22Rv1 (cell line): ENCODE measurements at regions not wholly inside any gene's neighbourhood (a gene's known extent, or its start where the extent isn't known, plus 50 kb on each side); places are given as distances from the start of the nearest gene placed in this dataset.

Source experiments
- CTCF ChIP-seq: fragments of 450-650 bp; IDR thresholded peaks from 2 replicates; pipeline ENCODE4 v1.5.1; 2017; ENCODE audit warnings: mild to moderate bottlenecking
- ZFX ChIP-seq: fragments of 450-650 bp; IDR thresholded peaks from 2 replicates; pipeline ENCODE4 v1.6.1; 2017; ENCODE audit warnings: antibody characterized with exemption, borderline replicate concordance

- no peak for TF ChIP-seq CTCF
- TF ChIP-seq ZFX, result no peak
Measured at GRCh38 chr21:31566611-31567010, 92.9 kb upstream of the SOD1 start.
